Trophoblast cell (in vitro differentiated cells and primary cell): ENCODE measurements at regions not wholly inside any gene's neighbourhood (a gene's known extent, or its start where the extent isn't known, plus 50 kb on each side); places are given as distances from the start of the nearest gene placed in this dataset.

ENCODE experiments used
- DNase-seq, 2 donors: peaks; one replicate each; pipeline ENCODE4 v3.0.0-alpha.2; 2016
- H2AFZ ChIP-seq: 2 replicates; pipeline ENCODE4 v1.6.1; 2013; ENCODE audit warnings: low read length, moderate library complexity, mild to moderate bottlenecking; ENCODE audit not compliant: insufficient read depth, poor library complexity
- H2AK5ac ChIP-seq: 2 replicates; pipeline ENCODE4 v1.6.1; 2013; ENCODE audit warnings: mild to moderate bottlenecking, low read length
- H2BK120ac ChIP-seq: 2 replicates; pipeline ENCODE4 v1.6.1; 2013; ENCODE audit warnings: low read length, mild to moderate bottlenecking, moderate library complexity; ENCODE audit not compliant: insufficient read depth, poor library complexity
- H2BK12ac ChIP-seq: 2 replicates; pipeline ENCODE4 v1.6.1; 2013; ENCODE audit warnings: mild to moderate bottlenecking, low read length, moderate library complexity
- H2BK5ac ChIP-seq: 2 replicates; pipeline ENCODE4 v1.6.1; 2013; ENCODE audit warnings: low read length, low read depth, moderate library complexity, mild to moderate bottlenecking; ENCODE audit not compliant: poor library complexity
- H3K14ac ChIP-seq: 2 replicates; pipeline ENCODE4 v1.6.1; 2013; ENCODE audit warnings: mild to moderate bottlenecking, low read length
- H3K18ac ChIP-seq: 2 replicates; pipeline ENCODE4 v1.6.1; 2013; ENCODE audit warnings: mild to moderate bottlenecking, low read length
- H3K23ac ChIP-seq: 2 replicates; pipeline ENCODE4 v1.6.1; 2013; ENCODE audit warnings: low read length
- H3K27ac ChIP-seq: 2 replicates; pipeline ENCODE4 v1.5.1; 2013; ENCODE audit warnings: low read depth, mild to moderate bottlenecking, inconsistent platforms, low read length, moderate library complexity
- H3K27me3 ChIP-seq: 2 replicates; pipeline ENCODE4 v1.6.1; 2013; ENCODE audit warnings: inconsistent platforms, mild to moderate bottlenecking, low read length, moderate library complexity; ENCODE audit not compliant: insufficient read depth
- H3K36me3 ChIP-seq, 2 experiments: 1 replicate in 1 of 2; 2 replicates in 1 of 2; pipeline ENCODE4 v1.6.1; 2013; ENCODE audit warnings: low read length in 2 of 2, mild to moderate bottlenecking in 2 of 2, moderate library complexity in 1 of 2; ENCODE audit not compliant: insufficient read depth in 2 of 2, control insufficient read depth in 1 of 2
- H3K4ac ChIP-seq: 2 replicates; pipeline ENCODE4 v1.6.1; 2013; ENCODE audit warnings: low read depth, mild to moderate bottlenecking, low read length, moderate library complexity
- H3K4me1 ChIP-seq, 2 experiments: 1 replicate in 1 of 2; 2 replicates in 1 of 2; pipeline ENCODE4 v1.6.1; 2013; ENCODE audit warnings: low read length in 2 of 2, mild to moderate bottlenecking in 2 of 2, moderate library complexity in 1 of 2; ENCODE audit not compliant: insufficient read depth in 2 of 2, control insufficient read depth in 1 of 2
- H3K4me2 ChIP-seq: 2 replicates; pipeline ENCODE4 v1.6.1; 2013; ENCODE audit warnings: inconsistent platforms, mild to moderate bottlenecking, low read length, moderate library complexity
- H3K4me3 ChIP-seq: 2 replicates; pipeline ENCODE4 v1.5.1; 2013; ENCODE audit warnings: mild to moderate bottlenecking, low read depth, low read length, inconsistent platforms
- H3K79me1 ChIP-seq: one replicate; pipeline ENCODE4 v1.6.1; 2013; ENCODE audit warnings: low read length
- H3K79me2 ChIP-seq: 2 replicates; pipeline ENCODE4 v1.6.1; 2013; ENCODE audit warnings: low read length, mild to moderate bottlenecking; ENCODE audit not compliant: control insufficient read depth, insufficient read depth, poor library complexity
- H3K9ac ChIP-seq: 2 replicates; pipeline ENCODE4 v1.6.1; 2013; ENCODE audit warnings: mild to moderate bottlenecking, low read length
- H3K9me3 ChIP-seq: 2 replicates; pipeline ENCODE4 v1.6.1; 2013; ENCODE audit warnings: low read depth, mild to moderate bottlenecking, control low read depth, inconsistent platforms, low read length; ENCODE audit not compliant: insufficient read depth
- H4K12ac ChIP-seq: 2 replicates; pipeline ENCODE4 v1.6.1; 2013; ENCODE audit warnings: low read depth, mild to moderate bottlenecking, low read length, moderate library complexity
- H4K8ac ChIP-seq: 2 replicates; pipeline ENCODE4 v1.6.1; 2013; ENCODE audit warnings: low read depth, mild to moderate bottlenecking, low read length, moderate library complexity
- H4K91ac ChIP-seq: one replicate; pipeline ENCODE4 v1.6.1; 2013; ENCODE audit warnings: low read depth, mild to moderate bottlenecking, low read length, moderate library complexity
- WGBS: extraction: QIAGEN DNeasy Blood & Tissue Kit; methylation state at CpG from one replicate; pipeline ENCODE4 v1.1.7; 2013; ENCODE audit warnings: missing lambda C conversion rate; ENCODE audit not compliant: insufficient read length, insufficient coverage; ENCODE audit errors: extremely low coverage; 5-methylcytosine and 5-hydroxymethylcytosine counted together

DNA sequence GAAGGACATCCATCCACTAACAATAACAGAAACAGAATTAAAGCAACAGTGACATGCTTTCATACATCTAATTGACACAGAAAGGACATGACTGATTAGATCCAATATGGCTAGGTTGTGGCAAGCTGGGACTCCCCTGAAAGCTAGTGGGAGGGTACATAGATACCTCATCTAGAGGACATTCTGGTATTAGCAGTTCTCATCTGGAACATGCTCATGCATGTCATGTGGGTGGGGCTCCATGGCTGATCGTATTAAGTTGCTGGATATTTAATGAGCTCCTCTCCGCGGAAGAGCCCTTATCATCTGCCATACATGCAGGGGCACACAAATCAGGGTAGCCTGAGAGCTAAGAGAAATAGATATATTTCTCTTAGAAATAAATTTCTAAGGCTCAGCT is 358.9 kb downstream of the ICE1 start:
- no peak overlapping the region for H3K14ac ChIP-seq
- no peak overlapping the region for H3K23ac ChIP-seq
- H3K27ac ChIP-seq, result no peak overlapping the region
- no peak overlapping the region for H2BK120ac ChIP-seq
- no peak overlapping the region for H2AFZ ChIP-seq
- no peaks in the 10 kb centered on the region for H3K4me1 ChIP-seq
- H2BK5ac ChIP-seq, result no peak overlapping the region
- no peak overlapping the region for H2AK5ac ChIP-seq
- no peak overlapping the region for H4K12ac ChIP-seq
- H4K91ac ChIP-seq, result no peak overlapping the region
- H3K36me3 ChIP-seq, result no peaks in the 10 kb centered on the region
- H4K8ac ChIP-seq, result no peak overlapping the region
- no peak overlapping the region for H3K4me3 ChIP-seq
- no peaks in the 10 kb centered on the region for H3K79me1 ChIP-seq
- no peak overlapping the region for H3K4me2 ChIP-seq
- H3K9ac ChIP-seq, result no peak overlapping the region
- H3K79me2 ChIP-seq, result no peaks in the 10 kb centered on the region
- no peak overlapping the region for H2BK12ac ChIP-seq
- H3K18ac ChIP-seq, result no peak overlapping the region
- no peaks in the 10 kb centered on the region for H3K27me3 ChIP-seq
- no peak for DNase-seq
- H3K9me3 ChIP-seq, result no peaks in the 10 kb centered on the region
- WGBS, result no CpG with 5 or more reads among the region's 3 CpGs
- no peak overlapping the region for H3K4ac ChIP-seq

DNA sequence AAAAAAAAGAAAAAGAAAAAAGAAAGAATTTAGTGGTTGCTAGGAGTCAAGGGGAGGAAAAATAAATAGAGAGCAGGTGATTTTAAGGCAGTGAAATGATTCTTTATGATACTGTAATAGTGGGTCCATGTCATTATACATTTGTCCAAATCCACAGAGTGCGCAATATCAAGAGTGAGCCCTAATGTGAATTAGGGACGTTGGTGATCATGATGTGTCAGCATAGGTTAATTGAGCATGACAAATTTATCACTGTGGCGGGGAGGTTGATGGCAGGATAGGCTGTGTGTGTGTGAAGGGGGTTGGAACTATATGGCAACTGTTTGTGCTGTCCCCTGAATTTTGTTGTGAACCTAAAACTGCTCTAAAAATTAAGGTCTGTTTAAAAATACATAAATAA is 357.8 kb downstream of the ICE1 start:
- Histone ChIP-seq H3K9me3 (peaks cover 2% of the 10 kb centered on the region), H3K4ac (no peak overlapping the region), H3K4me1 (no peaks in the 10 kb centered on the region), H3K27me3 (no peaks in the 10 kb centered on the region), H3K9ac (no peak overlapping the region), H2BK5ac (no peak overlapping the region), H3K79me1 (no peaks in the 10 kb centered on the region), H4K91ac (no peak overlapping the region), H3K23ac (no peak overlapping the region), H3K18ac (no peak overlapping the region), H2BK120ac (no peak overlapping the region), H3K4me2 (no peak overlapping the region), H2AFZ (no peak overlapping the region), H3K79me2 (no peaks in the 10 kb centered on the region), H3K36me3 (no peaks in the 10 kb centered on the region), H4K8ac (no peak overlapping the region), H3K14ac (no peak overlapping the region), H2BK12ac (no peak overlapping the region), H3K4me3 (no peak overlapping the region), H4K12ac (no peak overlapping the region), H3K27ac (no peak overlapping the region), H2AK5ac (no peak overlapping the region)
- no CpG with 5 or more reads among the region's 3 CpGs for WGBS
- no peak for DNase-seq

DNA sequence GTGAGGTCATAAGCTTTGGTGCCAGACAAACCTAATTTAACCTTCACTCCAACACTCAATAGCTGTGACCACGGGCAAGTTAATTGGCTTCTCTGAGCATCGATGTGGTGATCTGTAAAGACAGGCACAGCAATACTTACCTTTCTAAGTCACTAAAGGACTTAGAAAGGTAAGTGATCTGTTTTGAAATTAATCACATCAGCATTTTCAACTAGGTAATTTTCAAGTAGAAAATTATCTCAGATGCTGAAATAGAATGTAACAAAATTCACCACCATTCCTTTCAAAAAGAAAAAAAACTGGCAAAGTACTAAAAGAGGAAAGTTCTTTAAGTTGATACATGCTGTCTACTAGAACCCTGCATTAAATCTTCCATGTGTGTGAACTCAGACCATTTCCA is 354.5 kb downstream of the ICE1 start:
- H3K4ac ChIP-seq, result no peak overlapping the region
- DNase-seq, result no peak
- H3K79me1 ChIP-seq, result no peaks in the 10 kb centered on the region
- no peak overlapping the region for H3K14ac ChIP-seq
- no peak overlapping the region for H2BK5ac ChIP-seq
- H2BK12ac ChIP-seq, result no peak overlapping the region
- no peak overlapping the region for H3K4me3 ChIP-seq
- no peaks in the 10 kb centered on the region for H3K4me1 ChIP-seq
- H3K79me2 ChIP-seq, result no peaks in the 10 kb centered on the region
- WGBS, result no CpG with 5 or more reads among the region's 2 CpGs
- H3K36me3 ChIP-seq, result no peaks in the 10 kb centered on the region
- H4K8ac ChIP-seq, result no peak overlapping the region
- no peak overlapping the region for H3K27ac ChIP-seq
- H2BK120ac ChIP-seq, result no peak overlapping the region
- H3K27me3 ChIP-seq, result no peaks in the 10 kb centered on the region
- H2AFZ ChIP-seq, result no peak overlapping the region
- no peak overlapping the region for H2AK5ac ChIP-seq
- no peak overlapping the region for H3K18ac ChIP-seq
- no peak overlapping the region for H3K23ac ChIP-seq
- no peak overlapping the region for H4K12ac ChIP-seq
- H3K4me2 ChIP-seq, result no peak overlapping the region
- H3K9ac ChIP-seq, result no peak overlapping the region
- H4K91ac ChIP-seq, result no peak overlapping the region
- H3K9me3 ChIP-seq, result peaks cover 2% of the 10 kb centered on the region

DNA sequence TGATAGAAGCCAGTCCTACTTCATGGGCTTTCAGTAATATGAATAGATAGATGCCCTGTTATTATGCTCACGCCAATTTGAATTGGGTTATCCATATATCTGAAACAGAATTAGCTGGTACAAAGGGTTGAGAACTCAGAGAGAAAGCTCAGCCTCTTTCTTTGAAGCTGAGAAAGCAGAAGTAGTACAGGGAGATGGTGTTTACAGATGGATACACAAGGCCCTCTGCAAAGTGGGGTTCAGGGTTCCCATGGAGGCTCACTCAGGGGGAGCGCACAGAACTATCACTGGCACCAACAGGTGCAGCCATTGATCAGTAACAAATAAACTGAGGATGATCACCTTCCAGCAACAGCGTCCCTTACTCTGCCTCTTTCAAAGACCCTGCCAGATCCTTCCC is 349.7 kb downstream of the ICE1 start:
- H3K4me2 ChIP-seq, result no peak overlapping the region
- H3K4me1 ChIP-seq, result no peaks in the 10 kb centered on the region
- H4K91ac ChIP-seq, result no peak overlapping the region
- no CpG with 5 or more reads among the region's 3 CpGs for WGBS
- H2AFZ ChIP-seq, result no peak overlapping the region
- H3K27ac ChIP-seq, result no peak overlapping the region
- H3K79me1 ChIP-seq, result no peaks in the 10 kb centered on the region
- no peaks in the 10 kb centered on the region for H3K36me3 ChIP-seq
- H3K4ac ChIP-seq, result no peak overlapping the region
- no peak overlapping the region for H3K23ac ChIP-seq
- H2BK12ac ChIP-seq, result no peak overlapping the region
- H3K79me2 ChIP-seq, result no peaks in the 10 kb centered on the region
- no peak overlapping the region for H2AK5ac ChIP-seq
- no peak overlapping the region for H3K18ac ChIP-seq
- H4K12ac ChIP-seq, result no peak overlapping the region
- no peak overlapping the region for H3K14ac ChIP-seq
- no peak overlapping the region for H4K8ac ChIP-seq
- DNase-seq, result no peak
- no peak overlapping the region for H3K4me3 ChIP-seq
- no peaks in the 10 kb centered on the region for H3K27me3 ChIP-seq
- H2BK5ac ChIP-seq, result no peak overlapping the region
- H3K9ac ChIP-seq, result no peak overlapping the region
- H2BK120ac ChIP-seq, result no peak overlapping the region
- peaks cover 2% of the 10 kb centered on the region for H3K9me3 ChIP-seq
